Heart left ventricle (tissue), 16 donors: ENCODE measurements at regions not wholly inside any gene's neighbourhood (a gene's known extent, or its start where the extent isn't known, plus 50 kb on each side); places are given as distances from the start of the nearest gene placed in this dataset.

Source experiments
- ATAC-seq, 4 donors: fragments of 200-7000 bp; cut with Tn5 transposase; one replicate each; pipeline ENCODE4 v1.9.1; 2020 to 2022; ENCODE audit warnings: moderate library complexity in 4 of 4, mild to moderate bottlenecking in 3 of 4, moderate number of reproducible peaks in 1 of 4
- DNase-seq, 5 donors: peaks; one replicate each; pipeline ENCODE4 v3.0.0-alpha.2; 2020
- H3K27ac ChIP-seq, 12 donors: fragments of 200-600 bp; sonication (generic) in 4 of 12; one replicate each; pipeline versions ENCODE4 v1.5.0 to v1.8.0; 2016 to 2022; ENCODE audit warnings: mild to moderate bottlenecking in 2 of 12
- H3K27me3 ChIP-seq, 9 donors: fragments of 200-600 bp; sonication (generic) in 2 of 9; one replicate each; pipeline versions ENCODE4 v1.5.1 to v1.8.0; 2016 to 2022; ENCODE audit warnings: mild to moderate bottlenecking in 3 of 9
- H3K36me3 ChIP-seq, 9 donors: fragments of 200-600 bp; sonication (generic) in 2 of 9; one replicate each; pipeline versions ENCODE4 v1.5.0 to v1.8.0; 2018 to 2022; ENCODE audit warnings: mild to moderate bottlenecking in 2 of 9
- H3K4me1 ChIP-seq, 12 donors: fragments of 200-600 bp; sonication (generic) in 4 of 12; one replicate each; pipeline versions ENCODE4 v1.5.0 to v1.8.0; 2016 to 2022; ENCODE audit warnings: mild to moderate bottlenecking in 3 of 12
- H3K4me3 ChIP-seq, 12 donors: fragments of 200-600 bp; sonication (generic) in 4 of 12; one replicate each; pipeline versions ENCODE4 v1.5.0 to v1.8.0; 2017 to 2022; ENCODE audit warnings: mild to moderate bottlenecking in 9 of 12, moderate library complexity in 4 of 12
- H3K9me3 ChIP-seq, 12 donors: fragments of 200-600 bp; sonication (generic) in 4 of 12; one replicate each; pipeline versions ENCODE4 v1.5.0 to v1.8.0; 2016 to 2022; ENCODE audit warnings: mild to moderate bottlenecking in 1 of 12
- CTCF ChIP-seq, 12 donors: fragments of 200-600 bp; sonication (generic) in 4 of 12; IDR thresholded peaks; one replicate each; pipeline versions ENCODE4 v1.5.0 to v1.8.0; 2018 to 2022; ENCODE audit warnings: antibody characterized with exemption in 12 of 12, mild to moderate bottlenecking in 5 of 12
- POLR2A ChIP-seq, 2 donors: fragments of 450-650 bp; IDR thresholded peaks; one replicate each; pipeline ENCODE4 v1.6.1; 2017; ENCODE audit warnings: antibody characterized with exemption in 2 of 2, mild to moderate bottlenecking in 2 of 2, moderate library complexity in 2 of 2
- WGBS, 4 donors: extraction: QIAGEN DNeasy Blood & Tissue Kit in 2 of 4; methylation state at CpG; one replicate each; pipeline versions ENCODE4 v1.1.5 to v1.1.7; 2013 to 2018; 5-methylcytosine and 5-hydroxymethylcytosine counted together
- intact Hi-C, 10 donors: fragments of 100-400 bp; cut with DNase I; formaldehyde crosslinking; loops; one replicate each; pipeline versions ENCODE4 v1.11.1 to v1.14.2; 2022
- donor health status: ischemic (EF 13 %, LVEDD 7.1; RV severe dilation, severe dysfunction).
- donor health status: healthy with polysubstance abuse.
- donor health status: DM: no; HTN: yes; CAD: no.
- donor health status: DM: no; HTN: no; CAD: no.
- donor health status: ischemic (EF 25% LVEDD 6.9; RV normal size, moderate dysfunction).
- donor health status: ischemic (EF 25% LVEDD 5.7; RV mildly dilated, moderate dysfunction).
- donor health status: healthy.
- donor health status: DM: yes; HTN: yes; CAD: no.
- donor health status: ischemic (EF 35%, LVEDD 5.7; RV mildly dilated, moderate dysfunction).
- donor health status: nonischemic (EF 11% LVEDD 7.7; RV severe dilation, severe dysfunction).
- donor health status: DM: yes; HTN: yes; CAD: no.
- donor health status: PGD.
- donor health status: ischemic (EF 29% LVEDD 5.4; RV normal size, mild dysfunction).
- donor health status: nonischemic (EF 23%, LVEDD 6.1; RV moderate dilation, normal function).

GRCh38 chr3:194830978-194831377 lies 145.3 kb downstream of the FAM43A start:
- DNase-seq = no peak
- Histone ChIP-seq H3K4me1 (peaks cover 0 to under 1% (median 0%) of the 10 kb centered on the region in 12 donors), H3K36me3 (no peaks in the 10 kb centered on the region), H3K4me3 (no peak overlapping the region), H3K27ac (no peak overlapping the region), H3K27me3 (no peaks in the 10 kb centered on the region), H3K9me3 (no peaks in the 10 kb centered on the region)
- intact Hi-C loops = no loop called here
- WGBS, 4 donors = 93 to 99% (median 96%) methylated on average over 1 of the region's 1 CpG
- TF ChIP-seq POLR2A (IDR thresholded peaks at IDR 0.05) = no peak
- TF ChIP-seq CTCF (IDR thresholded peaks at IDR 0.05) = no peak
- no peak for ATAC-seq

GRCh38 chr3:194832346-194833104 lies 146.8 kb downstream of the FAM43A start:
- 75 to 87% (median 82%) methylated on average over 5 of the region's 5 CpGs for WGBS, 4 donors
- intact Hi-C loops = no loop called here
- no peaks in the 10 kb centered on the region for H3K36me3 ChIP-seq
- TF ChIP-seq POLR2A (IDR thresholded peaks at IDR 0.05) (no peak), CTCF (IDR thresholded peaks at IDR 0.05) (no peak)
- no peak overlapping the region for H3K27ac ChIP-seq
- H3K9me3 ChIP-seq = no peaks in the 10 kb centered on the region
- H3K27me3 ChIP-seq = no peaks in the 10 kb centered on the region
- H3K4me1 ChIP-seq = no peaks in the 10 kb centered on the region
- no peak overlapping the region for H3K4me3 ChIP-seq
- no peak for DNase-seq
- ATAC-seq = no peak

- Histone ChIP-seq H3K36me3 (no peaks in the 10 kb centered on the region), H3K27ac (no peak overlapping the region), H3K4me1 (no peaks in the 10 kb centered on the region), H3K9me3 (no peaks in the 10 kb centered on the region), H3K27me3 (no peaks in the 10 kb centered on the region), H3K4me3 (no peak overlapping the region)
- no peak for TF ChIP-seq CTCF (IDR thresholded peaks at IDR 0.05)
- no peak for TF ChIP-seq POLR2A (IDR thresholded peaks at IDR 0.05)
- 92 to 96% (median 95%) methylated on average over 14 of the region's 14 CpGs for WGBS, 4 donors
- ATAC-seq = no peak
- no peak for DNase-seq
- intact Hi-C loops = no loop called here
These were observed 147.6 kb downstream of the FAM43A start for GRCh38 chr3:194833114-194833910.

- ATAC-seq (no peak), DNase-seq (no peak)
- WGBS, 4 donors = 44 to 95% (median 91%) methylated on average over 1 of the region's 1 CpG
- TF ChIP-seq CTCF (IDR thresholded peaks at IDR 0.05) = no peak
- TF ChIP-seq POLR2A (IDR thresholded peaks at IDR 0.05) = no peak
- Histone ChIP-seq H3K27me3 (no peaks in the 10 kb centered on the region), H3K27ac (no peak overlapping the region), H3K4me3 (no peak overlapping the region), H3K36me3 (no peaks in the 10 kb centered on the region), H3K9me3 (no peaks in the 10 kb centered on the region), H3K4me1 (peaks cover 0 to 10% (median 6%) of the 10 kb centered on the region in 12 donors)
- intact Hi-C loops = no loop called here
These were observed 151.0 kb downstream of the FAM43A start for GRCh38 chr3:194836661-194837060.
